Keratinocyte (primary cell): ENCODE measurements at regions not wholly inside any gene's neighbourhood (a gene's known extent, or its start where the extent isn't known, plus 50 kb on each side); places are given as distances from the start of the nearest gene placed in this dataset.

Experiments
- DNase-seq: peaks from one replicate; pipeline ENCODE4 v3.0.0-alpha.2; 2011; ENCODE audit warnings: low read depth, missing footprints, low spot score
- FAIRE-seq: peaks from 2 replicates; lab custom pipeline; 2011; peaks lifted over from hg19 to GRCh38; lab: Jason Lieb, UNC
- H2AFZ ChIP-seq: 2 replicates; pipeline ENCODE4 v1.6.0; 2012; ENCODE audit warnings: low read length, control low read depth, inconsistent platforms; ENCODE audit not compliant: control insufficient read depth
- H3K27ac ChIP-seq: 2 replicates; pipeline ENCODE4 v1.5.1; 2011; ENCODE audit warnings: low read length; ENCODE audit not compliant: control insufficient read depth, insufficient read depth
- H3K27me3 ChIP-seq: 3 replicates; pipeline ENCODE4 v1.6.0; 2011; ENCODE audit warnings: low read length; ENCODE audit not compliant: control insufficient read depth, insufficient read depth; ENCODE audit errors: extremely low read depth
- H3K36me3 ChIP-seq, 2 experiments: 2 replicates in 1 of 2; 3 replicates in 1 of 2; pipeline ENCODE4 v1.5.1; 2011; ENCODE audit warnings: low read length in 2 of 2, mild to moderate bottlenecking in 1 of 2; ENCODE audit not compliant: control insufficient read depth in 2 of 2, insufficient read depth in 2 of 2; ENCODE audit errors: extremely low read depth in 1 of 2
- H3K4me1 ChIP-seq: 3 replicates; pipeline ENCODE4 v1.5.1; 2011; ENCODE audit warnings: low read length; ENCODE audit not compliant: control insufficient read depth, insufficient read depth; ENCODE audit errors: extremely low read depth
- H3K4me2 ChIP-seq: 3 replicates; pipeline ENCODE4 v1.6.0; 2011; ENCODE audit warnings: low read depth, low read length; ENCODE audit not compliant: control insufficient read depth, insufficient read depth; ENCODE audit errors: extremely low read depth
- H3K4me3 ChIP-seq, 3 experiments: fragments of 200-600 bp in 1 of 3; sonication (generic) in 1 of 3; 2 replicates in 2 of 3; 3 replicates in 1 of 3; pipeline ENCODE4 v1.5.1; 2011 to 2016; ENCODE audit warnings: low read length in 3 of 3, mild to moderate bottlenecking in 3 of 3, control low read depth in 2 of 3, inconsistent platforms in 1 of 3, low read depth in 1 of 3, mixed read lengths in 1 of 3, mixed run types in 1 of 3, moderate library complexity in 1 of 3; ENCODE audit not compliant: control insufficient read depth in 2 of 3, insufficient read depth in 2 of 3; ENCODE audit errors: extremely low read depth in 1 of 3
- H3K79me2 ChIP-seq: 2 replicates; pipeline ENCODE4 v1.6.0; 2012; ENCODE audit warnings: low read length; ENCODE audit not compliant: control insufficient read depth, insufficient read depth
- H3K9ac ChIP-seq: 3 replicates; pipeline ENCODE4 v1.6.0; 2011; ENCODE audit warnings: low read length; ENCODE audit not compliant: control insufficient read depth, insufficient read depth; ENCODE audit errors: extremely low read depth
- H3K9me1 ChIP-seq: 3 replicates; pipeline ENCODE4 v1.6.0; 2011; ENCODE audit warnings: low read length; ENCODE audit not compliant: control insufficient read depth, insufficient read depth; ENCODE audit errors: extremely low read depth
- H3K9me3 ChIP-seq: 2 replicates; pipeline ENCODE4 v1.5.1; 2012; ENCODE audit warnings: low read depth, low read length; ENCODE audit not compliant: control insufficient read depth
- H4K20me1 ChIP-seq: 3 replicates; pipeline ENCODE4 v1.6.0; 2011; ENCODE audit warnings: low read length; ENCODE audit not compliant: control insufficient read depth, insufficient read depth; ENCODE audit errors: extremely low read depth
- CTCF ChIP-seq, 3 experiments: IDR thresholded peaks in 1 of 3; conservative IDR thresholded peaks in 1 of 3; optimal IDR thresholded peaks in 1 of 3; 2 replicates in 2 of 3; 3 replicates in 1 of 3; pipeline versions ENCODE3 to v1.5.1; 2011; ENCODE audit warnings: low read length in 3 of 3, mild to moderate bottlenecking in 3 of 3, moderate library complexity in 2 of 3, control low read depth in 1 of 3, inconsistent platforms in 1 of 3; ENCODE audit not compliant: insufficient read depth in 2 of 3; ENCODE audit errors: extremely low read depth in 1 of 3
- EZH2 ChIP-seq: IDR thresholded peaks from one replicate; pipeline ENCODE4 v1.6.1; 2012; ENCODE audit warnings: inconsistent platforms, mild to moderate bottlenecking, low read length, moderate library complexity
- dilution Hi-C: fragments of 300-500 bp; cut with MboI; formaldehyde crosslinking; loops from one replicate; pipeline ENCODE4 v1.7.0; 2020; ENCODE audit warnings: low sequenced_read_pairs; ENCODE audit not compliant: extremely low pct_ligation_motif_present

GRCh38 chr3:127124120-127124519 lies 68.8 kb upstream of the PRR23E start:
- Histone ChIP-seq H3K4me3 (no peak overlapping the region), H3K27me3 (peaks cover 4% of the 10 kb centered on the region), H3K79me2 (no peaks in the 10 kb centered on the region), H4K20me1 (no peaks in the 10 kb centered on the region), H3K4me2 (no peak overlapping the region), H3K9me3 (no peaks in the 10 kb centered on the region), H3K27ac (no peak overlapping the region), H3K9me1 (no peaks in the 10 kb centered on the region), H3K9ac (no peak overlapping the region), H3K4me1 (no peaks in the 10 kb centered on the region), H2AFZ (no peak overlapping the region), H3K36me3 (no peaks in the 10 kb centered on the region)
- no peak for DNase-seq
- no peak for TF ChIP-seq EZH2
- TF ChIP-seq CTCF (optimal IDR thresholded peaks at IDR 0.05 in 1 of 3, IDR thresholded peaks at IDR 0.05 in 1 of 3, conservative IDR thresholded peaks at IDR 0.05 in 1 of 3; ENCODE audit: extremely low read depth in 1 of 3, insufficient read depth in 2 of 3, low read length in 3 of 3): peak in 1 of 3 experiments; percentile 29
- no peak for FAIRE-seq
- dilution Hi-C loops: no loop called here

DNA sequence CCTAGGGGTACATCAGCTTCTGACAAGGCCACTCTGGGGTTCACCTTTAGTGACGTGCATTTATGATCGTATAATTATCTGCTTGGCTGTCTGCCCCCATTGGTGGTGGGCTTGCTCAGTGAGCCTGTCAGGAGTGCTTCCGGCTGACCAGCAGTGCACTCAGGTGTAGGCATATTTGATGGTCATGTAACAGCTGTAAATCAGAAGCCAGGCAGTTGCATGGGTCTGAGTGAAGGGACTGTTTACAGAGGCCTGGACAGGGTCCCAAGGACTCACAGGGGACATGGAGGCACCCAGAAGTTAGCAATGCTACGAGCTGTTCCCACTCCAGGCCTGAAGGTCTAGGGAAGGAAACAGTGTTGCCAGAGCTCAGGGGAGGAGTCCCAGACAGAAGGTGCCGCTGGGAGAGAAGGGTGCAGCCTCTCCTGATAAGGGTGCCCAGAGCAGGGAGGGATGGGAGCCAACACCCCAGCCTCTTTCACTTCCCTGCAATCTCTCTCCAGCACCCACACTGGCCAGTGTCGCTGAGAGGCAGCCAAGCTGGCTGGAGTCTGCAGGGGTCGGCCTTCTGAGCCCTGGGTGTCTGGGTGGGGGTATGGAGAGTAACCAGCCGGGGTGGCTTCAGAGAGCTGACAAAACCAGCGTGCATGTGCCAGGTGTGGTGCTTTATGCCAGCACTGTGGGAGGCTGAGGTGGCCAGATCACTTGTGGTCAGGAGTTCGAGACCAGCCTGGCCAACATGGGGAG lies 61.3 kb upstream of the PRR23E start:
- H3K9me1 ChIP-seq: no peaks in the 10 kb centered on the region
- H3K4me1 ChIP-seq: peaks cover 5% of the 10 kb centered on the region
- TF ChIP-seq EZH2 (no peak), CTCF (optimal IDR thresholded peaks at IDR 0.05 in 1 of 3, IDR thresholded peaks at IDR 0.05 in 1 of 3, conservative IDR thresholded peaks at IDR 0.05 in 1 of 3; ENCODE audit: extremely low read depth in 1 of 3, insufficient read depth in 2 of 3, low read length in 3 of 3) (no peak)
- H2AFZ ChIP-seq: no peak overlapping the region
- no peak overlapping the region for H3K9ac ChIP-seq
- no peak overlapping the region for H3K4me3 ChIP-seq
- no peaks in the 10 kb centered on the region for H4K20me1 ChIP-seq
- H3K27ac ChIP-seq: no peak overlapping the region
- peaks cover 32% of the 10 kb centered on the region for H3K27me3 ChIP-seq
- H3K4me2 ChIP-seq: no peak overlapping the region
- no peaks in the 10 kb centered on the region for H3K9me3 ChIP-seq
- dilution Hi-C loops: no loop called here
- H3K79me2 ChIP-seq: no peaks in the 10 kb centered on the region
- no peaks in the 10 kb centered on the region for H3K36me3 ChIP-seq
- FAIRE-seq: no peak
- no peak for DNase-seq
